LNCAP (cell line): ENCODE measurements at regions not wholly inside any gene's neighbourhood (a gene's known extent, or its start where the extent isn't known, plus 50 kb on each side); places are given as distances from the start of the nearest gene placed in this dataset.

Experiments
- CTCF ChIP-seq: fragments of 450-650 bp; IDR thresholded peaks from 2 replicates; pipeline ENCODE4 v1.5.1; 2017; ENCODE audit warnings: mild to moderate bottlenecking

DNA sequence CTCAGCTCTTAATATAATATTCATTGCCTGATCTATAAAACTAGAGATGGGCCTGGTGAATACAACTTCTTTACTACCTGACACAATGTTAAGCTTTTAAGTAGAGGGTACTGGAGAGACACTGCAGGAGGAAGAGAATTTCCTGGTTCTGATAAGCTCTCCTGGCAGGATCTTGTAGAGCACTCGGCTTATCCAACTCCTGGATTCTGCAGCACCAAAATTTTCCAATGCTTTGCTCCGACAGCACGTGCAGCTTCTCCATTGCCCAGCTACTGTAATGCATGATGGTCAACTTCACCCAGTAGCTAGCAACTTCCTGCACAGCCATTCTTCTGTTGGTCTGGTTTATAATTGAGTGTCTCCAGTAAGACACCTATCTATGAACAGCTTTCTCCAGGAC, 686.2 kb upstream of the BOD1L1 start:
- TF ChIP-seq CTCF: no peak

DNA sequence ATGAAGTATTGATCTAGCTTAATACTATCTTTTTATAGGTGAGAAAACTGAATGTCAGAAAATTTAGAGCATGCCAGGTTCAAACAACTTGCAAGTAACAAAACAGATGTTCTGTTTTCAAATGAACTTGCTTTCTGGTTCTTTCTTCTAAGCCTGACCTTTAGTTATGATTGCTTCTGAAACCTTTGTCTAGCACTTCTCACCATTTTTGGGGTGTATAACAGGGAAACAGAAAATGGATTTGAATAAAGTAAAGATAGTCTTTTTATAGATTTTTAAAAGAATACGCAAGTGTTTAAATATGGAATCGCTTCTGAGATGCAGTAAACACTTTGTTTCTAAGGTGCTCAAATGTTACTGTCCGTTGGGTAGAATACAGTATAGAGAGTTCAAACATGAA, 687.2 kb upstream of the CPEB2 start:
- no peak for TF ChIP-seq CTCF

- TF ChIP-seq CTCF: no peak
Measured at GRCh38 chr4:14317351-14317750, 684.9 kb upstream of the CPEB2 start.

GRCh38 chr4:14318671-14319070, 683.6 kb upstream of the CPEB2 start:
- TF ChIP-seq CTCF: no peak

GRCh38 chr4:14321723-14322122, 680.6 kb upstream of the CPEB2 start:
- TF ChIP-seq CTCF: no peak

DNA sequence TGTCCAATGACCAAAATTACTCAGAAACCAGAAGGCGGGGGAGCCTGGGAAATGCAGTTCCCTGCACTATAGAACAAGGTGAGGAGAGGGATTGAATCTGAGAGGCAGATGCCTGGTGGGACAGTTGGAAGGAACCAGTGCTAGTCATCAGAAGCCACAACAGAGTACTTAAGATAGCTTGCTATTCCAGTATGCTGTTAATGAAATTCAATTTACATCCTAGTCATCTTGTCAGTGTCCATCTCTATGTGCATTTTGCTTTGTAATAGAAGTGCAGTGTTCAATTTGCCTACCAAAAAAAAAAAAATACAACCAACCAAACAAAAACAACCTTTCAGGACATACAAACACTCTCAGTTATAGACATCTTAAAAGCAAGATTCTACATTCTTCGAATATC, 679.1 kb upstream of the CPEB2 start:
- TF ChIP-seq CTCF: no peak

GRCh38 chr4:14329228-14329627, 673.1 kb upstream of the CPEB2 start:
- TF ChIP-seq CTCF: no peak

- no peak for TF ChIP-seq CTCF
Measured at GRCh38 chr4:14333616-14334015, 668.7 kb upstream of the CPEB2 start.
